Neural crest cell (in vitro differentiated cells): ENCODE measurements at regions not wholly inside any gene's neighbourhood (a gene's known extent, or its start where the extent isn't known, plus 50 kb on each side); places are given as distances from the start of the nearest gene placed in this dataset.
A peak's percentile ranks its signal among the peaks of the same experiment; 100 is the strongest.

ENCODE experiments used
- DNase-seq: peaks from one replicate; pipeline ENCODE4 v3.0.0; 2021; ENCODE audit warnings: low read depth, mixed read lengths, low spot score
- H3K27ac Mint-ChIP-seq: one replicate; pipeline ENCODE4 v1.8.0; 2021; ENCODE audit warnings: mild to moderate bottlenecking, mixed read lengths; ENCODE audit not compliant: unreplicated experiment
- H3K27me3 Mint-ChIP-seq: 2 replicates; pipeline ENCODE4 v1.8.0; 2021; ENCODE audit warnings: low read depth, mild to moderate bottlenecking, mixed read lengths
- H3K36me3 Mint-ChIP-seq: 2 replicates; pipeline ENCODE4 v1.8.0; 2021; ENCODE audit warnings: low read depth, mild to moderate bottlenecking, mixed read lengths
- H3K4me1 Mint-ChIP-seq: 2 replicates; pipeline ENCODE4 v1.8.0; 2021; ENCODE audit warnings: mixed read lengths
- H3K4me3 Mint-ChIP-seq: one replicate; pipeline ENCODE4 v1.8.0; 2021; ENCODE audit warnings: mild to moderate bottlenecking, mixed read lengths
- H3K9me3 Mint-ChIP-seq: 2 replicates; pipeline ENCODE4 v1.8.0; 2021; ENCODE audit warnings: mixed read lengths
- CTCF ChIP-seq: fragments of 200-600 bp; sonication (generic); conservative IDR thresholded peaks from 2 replicates; pipeline ENCODE4 v1.5.0; 2021; ENCODE audit warnings: antibody characterized with exemption, mild to moderate bottlenecking

- no peaks in the 10 kb centered on the region for H3K9me3 Mint-ChIP-seq
- H3K36me3 Mint-ChIP-seq = no peaks in the 10 kb centered on the region
- H3K27me3 Mint-ChIP-seq = no peaks in the 10 kb centered on the region
- H3K27ac Mint-ChIP-seq = no peak overlapping the region
- no peak for TF ChIP-seq CTCF
- no peak for DNase-seq
- no peak overlapping the region for H3K4me3 Mint-ChIP-seq
- no peaks in the 10 kb centered on the region for H3K4me1 Mint-ChIP-seq
Measured at GRCh38 chr21:25296252-25296651, 311.0 kb downstream of the MRPL39 start.

- Mint-ChIP-seq H3K27ac (no peak overlapping the region), H3K4me1 (no peaks in the 10 kb centered on the region), H3K36me3 (no peaks in the 10 kb centered on the region), H3K9me3 (no peaks in the 10 kb centered on the region), H3K27me3 (no peaks in the 10 kb centered on the region), H3K4me3 (no peak overlapping the region)
- TF ChIP-seq CTCF = no peak
- DNase-seq = no peak
Measured at GRCh38 chr21:25292396-25292795, 314.9 kb downstream of the MRPL39 start.

- Mint-ChIP-seq H3K27me3 (peaks cover 5% of the 10 kb centered on the region), H3K4me3 (no peak overlapping the region), H3K4me1 (no peaks in the 10 kb centered on the region), H3K36me3 (no peaks in the 10 kb centered on the region), H3K9me3 (no peaks in the 10 kb centered on the region), H3K27ac (no peak overlapping the region)
- TF ChIP-seq CTCF = peak; percentile 63
- DNase-seq = no peak
Measured at GRCh38 chr21:25283720-25284119, 323.6 kb downstream of the MRPL39 start.

- Mint-ChIP-seq H3K9me3 (no peaks in the 10 kb centered on the region), H3K27ac (no peak overlapping the region), H3K4me1 (no peaks in the 10 kb centered on the region), H3K27me3 (peaks cover 8% of the 10 kb centered on the region), H3K36me3 (no peaks in the 10 kb centered on the region), H3K4me3 (no peak overlapping the region)
- no peak for TF ChIP-seq CTCF
- DNase-seq = no peak
Measured at GRCh38 chr21:25281134-25281533, 326.1 kb downstream of the MRPL39 start.

GRCh38 chr21:25280061-25280460 lies 327.2 kb downstream of the MRPL39 start:
- TF ChIP-seq CTCF = no peak
- Mint-ChIP-seq H3K9me3 (no peaks in the 10 kb centered on the region), H3K36me3 (no peaks in the 10 kb centered on the region), H3K27me3 (peaks cover 11% of the 10 kb centered on the region), H3K4me1 (no peaks in the 10 kb centered on the region), H3K4me3 (no peak overlapping the region), H3K27ac (no peak overlapping the region)
- DNase-seq = no peak

GRCh38 chr21:25273959-25274358 lies 333.3 kb downstream of the MRPL39 start:
- no peak overlapping the region for H3K27ac Mint-ChIP-seq
- H3K27me3 Mint-ChIP-seq = peaks cover 6% of the 10 kb centered on the region
- no peak overlapping the region for H3K4me3 Mint-ChIP-seq
- no peaks in the 10 kb centered on the region for H3K4me1 Mint-ChIP-seq
- DNase-seq = no peak
- TF ChIP-seq CTCF = no peak
- H3K9me3 Mint-ChIP-seq = no peaks in the 10 kb centered on the region
- H3K36me3 Mint-ChIP-seq = no peaks in the 10 kb centered on the region
